ENCODE measurements at regions not wholly inside any gene's neighbourhood (a gene's known extent, or its start where the extent isn't known, plus 50 kb on each side); places are given as distances from the start of the nearest gene placed in this dataset.
"Not testable (repeated sequence)": the region's sequence is repeated elsewhere in the genome, so short reads cannot be mapped to it uniquely, and the experiment has no call there.

GRCh38 chr5:67676863-67677262 is 480.3 kb upstream of the CD180 start:
- ChIA-PET CTCF (no interaction called here), POLR2A (no interaction called here)

DNA sequence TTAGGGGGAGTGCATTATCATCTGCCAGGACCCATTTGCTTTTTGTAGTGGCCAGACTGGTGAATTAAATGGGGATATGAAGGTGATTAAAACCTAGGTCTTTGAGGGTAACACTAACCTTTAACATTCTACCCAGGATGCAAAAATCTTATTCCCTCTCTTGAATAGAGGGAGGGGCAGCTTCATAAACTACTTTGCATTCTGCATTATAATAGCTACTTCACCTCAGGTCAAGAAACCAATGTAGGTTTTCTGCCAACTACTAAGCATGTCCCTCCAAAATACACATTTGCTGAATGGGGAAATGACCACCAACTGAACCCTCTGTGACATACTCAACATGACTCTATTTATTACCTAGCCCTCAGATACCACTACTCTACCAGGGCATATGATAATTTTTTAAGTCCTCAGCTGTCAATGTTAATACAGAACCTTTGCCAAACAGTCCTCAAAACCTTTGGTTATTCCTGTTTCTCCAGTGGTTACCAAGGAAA is 477.6 kb upstream of the CD180 start:
- ChIA-PET POLR2A (no interaction called here), CTCF (no interaction called here)

GRCh38 chr5:67673618-67674017 is 477.0 kb upstream of the CD180 start:
- ChIA-PET POLR2A (no interaction called here), CTCF (no interaction called here)

GRCh38 chr5:67673180-67673579 is 476.6 kb upstream of the CD180 start:
- CTCF ChIA-PET: no interaction called here

DNA sequence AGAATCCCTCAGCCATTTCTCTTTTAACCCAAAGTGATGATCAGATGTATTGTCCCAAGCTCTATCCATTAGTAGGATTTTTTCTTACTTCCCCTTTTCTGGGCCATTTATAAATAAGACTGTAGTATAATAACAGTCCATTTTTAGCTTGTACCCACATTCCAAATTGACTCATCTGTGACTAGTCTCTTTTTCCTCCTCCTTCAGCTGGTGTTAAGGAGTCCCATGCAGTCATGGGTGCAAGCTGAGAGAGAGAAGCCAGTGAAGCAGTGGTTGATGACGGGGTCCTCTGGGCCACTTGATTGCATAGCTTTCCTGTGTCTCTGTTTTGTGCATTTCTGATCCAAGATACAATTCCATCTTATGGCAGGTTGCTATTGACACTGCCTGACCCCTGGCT is 476.0 kb upstream of the CD180 start:
- ChIA-PET CTCF (no interaction called here), POLR2A (no interaction called here)

More at GRCh38 chr5:67673180-67673579, 476.6 kb upstream of the CD180 start:
- POLR2A ChIA-PET: no interaction called here

DNA sequence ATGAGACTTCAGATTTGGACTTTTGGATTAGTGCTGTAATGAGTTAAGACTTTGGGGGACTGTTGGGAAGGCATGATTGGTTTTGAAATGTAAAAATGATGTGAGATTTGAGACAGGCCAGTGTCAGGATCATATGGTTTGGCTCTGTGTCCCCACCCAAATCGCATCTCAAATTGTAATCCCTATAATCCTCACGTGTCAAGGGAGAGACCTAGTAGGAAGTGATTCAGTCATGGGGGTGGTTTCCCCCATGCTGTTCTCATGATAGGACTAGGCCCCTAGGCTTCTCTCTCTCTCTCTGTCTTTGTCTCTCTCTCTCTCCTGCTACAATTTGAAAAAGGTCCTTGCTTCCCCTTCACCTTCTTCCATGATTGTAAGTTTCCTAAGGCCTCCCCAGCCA is 473.3 kb upstream of the CD180 start:
- CTCF ChIA-PET: no interaction called here
- POLR2A ChIA-PET: no interaction called here

DNA sequence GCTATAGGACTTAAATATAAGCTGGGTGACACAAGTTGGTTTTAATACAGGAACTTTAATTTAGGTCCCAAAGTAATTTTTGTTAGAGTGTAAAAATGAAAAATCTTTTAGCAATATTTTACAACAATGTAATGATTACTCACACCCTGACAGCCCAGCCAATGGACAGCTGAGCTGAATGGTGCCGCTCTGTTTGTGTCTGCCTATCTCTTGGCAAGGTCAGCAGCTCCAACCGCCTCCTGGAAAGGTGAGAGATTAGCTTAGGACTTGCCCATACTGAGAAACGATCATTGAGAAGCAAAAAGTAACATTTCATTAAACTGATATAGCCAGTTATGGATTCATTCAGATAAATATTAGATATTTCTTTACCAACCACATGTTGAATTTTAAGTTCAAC is 463.6 kb upstream of the CD180 start:
- POLR2A ChIA-PET: no interaction called here
- CTCF ChIA-PET: no interaction called here

DNA sequence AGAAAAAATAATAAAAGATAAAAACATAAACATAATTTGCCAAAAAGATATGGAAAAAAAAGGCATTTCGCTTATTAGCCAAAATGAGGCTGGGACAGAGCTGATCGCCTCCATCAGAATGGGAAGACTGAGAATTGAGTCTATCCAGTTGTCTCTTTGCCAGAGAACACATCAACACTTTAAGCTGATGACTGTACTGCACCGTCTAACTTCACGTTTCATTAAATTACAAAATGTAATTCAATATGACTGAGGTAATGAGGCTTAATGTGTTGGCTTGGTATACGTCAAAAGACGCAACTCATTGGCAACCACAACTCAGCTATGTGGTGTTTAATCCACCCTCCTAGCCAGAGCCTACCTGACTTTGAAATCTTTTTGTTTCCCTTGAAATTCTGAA is 462.7 kb upstream of the CD180 start:
- POLR2A ChIA-PET: no interaction called here
- CTCF ChIA-PET: no interaction called here

DNA sequence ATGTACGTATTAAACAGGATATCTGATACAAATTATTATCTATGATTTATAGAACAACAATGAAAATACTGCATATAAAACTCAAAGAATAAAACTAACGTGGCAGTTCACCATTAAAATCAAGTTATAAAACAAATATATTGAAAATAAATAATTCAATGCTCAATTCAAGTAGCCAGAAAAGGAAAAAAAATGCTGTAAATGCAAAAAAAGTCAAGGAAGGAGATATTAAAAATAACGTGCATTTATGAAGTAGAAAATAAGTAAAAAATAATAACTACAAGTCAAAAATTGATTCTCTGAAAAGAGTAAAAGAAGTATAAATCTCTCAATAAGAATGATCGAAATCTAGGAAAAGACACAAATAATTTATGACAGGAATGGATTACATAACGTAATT is 460.5 kb upstream of the CD180 start:
- ChIA-PET POLR2A (no interaction called here), CTCF (no interaction called here)

GRCh38 chr5:67652201-67652600 is 455.6 kb upstream of the CD180 start:
- POLR2A ChIA-PET: no interaction called here
- CTCF ChIA-PET: no interaction called here

DNA sequence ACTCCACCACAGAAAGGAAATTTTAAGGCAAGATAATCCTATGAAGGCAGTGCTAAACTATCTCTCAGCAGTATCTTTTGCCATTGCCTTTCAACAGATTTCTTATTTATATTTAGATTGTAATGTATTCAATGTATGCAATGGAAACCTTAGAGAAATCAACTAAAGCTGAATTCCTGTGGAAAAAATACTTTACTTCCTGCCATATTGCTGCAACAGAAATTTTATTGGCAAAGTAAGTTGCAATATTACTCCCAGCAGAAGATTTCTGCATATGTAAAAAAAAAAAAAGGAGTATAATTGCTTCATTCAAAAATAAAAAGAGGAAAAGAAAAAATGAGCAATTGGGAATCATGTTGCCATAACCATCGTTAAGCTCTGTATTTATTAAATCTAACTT is 454.6 kb upstream of the CD180 start:
- POLR2A ChIA-PET: no interaction called here
- CTCF ChIA-PET: no interaction called here

DNA sequence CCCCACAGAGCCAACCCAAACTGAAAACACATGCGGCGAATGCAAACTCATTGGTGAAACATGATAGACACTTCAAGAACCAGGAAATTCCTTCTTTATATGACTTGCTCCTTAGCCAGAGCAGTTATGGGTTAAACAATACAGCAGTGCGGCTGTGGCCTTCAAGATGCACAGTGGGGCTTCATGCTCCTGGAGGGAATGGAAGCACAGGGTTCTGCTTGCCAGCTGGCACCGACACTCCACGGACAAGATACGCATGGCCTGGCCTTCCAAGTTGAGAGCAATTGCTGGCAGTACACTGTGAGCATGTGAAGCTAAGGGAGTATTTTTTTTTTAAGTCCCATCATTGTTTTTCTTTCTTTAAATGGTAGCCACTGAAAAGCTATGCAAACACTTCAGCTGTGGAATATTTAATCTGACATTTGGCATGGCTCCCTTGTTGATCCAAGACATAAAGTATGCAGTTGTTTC is 451.6 kb upstream of the CD180 start:
- ChIA-PET POLR2A (no interaction called here), CTCF (no interaction called here)

DNA sequence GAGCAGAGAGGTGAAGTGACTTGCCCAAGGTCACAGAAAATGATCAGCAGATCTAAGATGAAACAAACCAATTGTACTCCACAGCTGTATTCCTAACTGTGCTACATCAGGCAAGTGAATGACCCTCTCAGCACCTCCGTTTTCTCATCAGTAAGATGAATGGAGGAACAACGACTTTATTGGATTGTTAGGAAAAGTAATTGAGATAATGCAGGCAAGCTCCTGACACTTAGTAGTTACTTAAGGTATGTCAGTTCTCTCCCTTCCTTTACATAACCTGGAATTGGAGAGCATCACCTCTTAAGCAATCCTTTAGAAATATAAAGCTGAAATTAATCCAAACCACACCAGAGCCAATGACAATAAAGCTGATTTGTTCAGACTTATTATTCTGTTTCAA is 451.2 kb upstream of the CD180 start:
- ChIA-PET CTCF (no interaction called here), POLR2A (no interaction called here)

- ChIA-PET POLR2A (no interaction called here), CTCF (no interaction called here)
Observed at GRCh38 chr5:67644221-67644920, 447.8 kb upstream of the CD180 start.

DNA sequence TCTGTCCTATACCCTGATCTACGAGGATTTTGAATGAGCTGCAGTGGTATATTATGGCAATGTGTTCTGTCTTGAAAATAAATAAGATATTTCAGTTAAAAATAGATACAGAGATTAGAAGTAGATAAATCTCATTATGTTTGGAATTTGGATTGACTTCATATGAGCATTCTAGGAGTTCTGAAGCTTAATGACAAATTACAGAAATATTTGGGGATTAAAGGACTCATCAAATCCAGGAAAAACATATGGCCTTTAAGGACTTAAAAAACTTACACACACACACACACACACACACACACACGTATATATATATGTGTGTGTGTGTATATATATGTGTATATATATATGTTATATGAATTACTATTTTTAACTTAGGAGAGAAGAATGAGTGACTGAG is 446.9 kb upstream of the CD180 start:
- POLR2A ChIA-PET: no interaction called here
- CTCF ChIA-PET: no interaction called here

- POLR2A ChIA-PET: no interaction called here
- CTCF ChIA-PET: no interaction called here
Observed at GRCh38 chr5:67639976-67640375, 443.4 kb upstream of the CD180 start.

DNA sequence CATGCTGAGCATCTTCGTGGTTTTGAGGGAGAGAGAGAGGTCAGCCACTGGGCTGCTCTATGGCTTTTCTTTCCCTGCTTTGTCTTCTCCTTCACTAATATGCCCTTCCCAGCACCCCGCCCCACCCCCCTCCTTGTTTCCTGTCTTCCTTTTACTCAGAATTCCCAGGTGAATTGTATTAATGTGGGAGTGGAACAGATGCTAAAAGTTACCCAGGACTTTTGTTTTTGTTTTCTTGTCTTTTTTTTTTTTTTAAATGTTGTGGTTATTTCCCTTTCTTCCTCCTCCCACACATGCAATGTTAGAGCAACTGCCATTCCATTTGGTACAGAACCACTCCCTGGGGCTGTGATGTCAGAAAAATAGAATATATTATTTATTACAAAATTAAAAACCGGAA is 442.7 kb upstream of the CD180 start:
- ChIA-PET POLR2A (no interaction called here), CTCF (no interaction called here)

DNA sequence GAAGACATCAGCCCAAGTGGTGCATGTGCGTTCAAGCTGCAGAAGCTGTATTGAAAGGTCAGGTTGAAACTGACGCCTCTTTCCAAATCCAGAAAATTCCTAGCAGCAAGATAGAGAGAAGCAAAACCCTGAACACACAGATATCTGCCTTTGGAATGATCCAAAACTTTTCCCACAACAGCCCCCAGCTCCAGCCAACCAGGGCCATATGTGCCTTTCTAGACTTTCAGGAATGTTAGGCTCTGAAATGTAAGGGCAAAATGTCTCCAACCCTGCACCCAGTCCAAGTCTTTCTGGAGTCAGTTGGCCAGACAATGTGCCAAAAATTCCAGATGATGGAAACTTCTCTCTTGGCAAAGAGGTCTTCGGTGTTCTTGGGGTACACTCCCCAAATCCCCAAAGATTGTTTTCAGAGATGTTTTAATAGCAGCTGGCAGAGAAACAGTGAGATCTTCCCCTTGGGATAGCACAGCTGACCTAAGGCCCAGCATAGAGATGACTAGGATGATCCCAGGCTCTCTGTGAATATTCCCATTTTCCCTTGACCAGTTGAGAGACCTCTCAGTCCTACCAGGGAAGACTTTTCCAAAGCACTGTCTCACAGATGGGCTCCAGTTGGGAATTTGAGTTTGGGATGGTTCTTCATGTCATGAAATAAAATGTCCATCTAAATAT is 440.4 kb upstream of the CD180 start:
- CTCF ChIA-PET: no interaction called here
- POLR2A ChIA-PET: no interaction called here

DNA sequence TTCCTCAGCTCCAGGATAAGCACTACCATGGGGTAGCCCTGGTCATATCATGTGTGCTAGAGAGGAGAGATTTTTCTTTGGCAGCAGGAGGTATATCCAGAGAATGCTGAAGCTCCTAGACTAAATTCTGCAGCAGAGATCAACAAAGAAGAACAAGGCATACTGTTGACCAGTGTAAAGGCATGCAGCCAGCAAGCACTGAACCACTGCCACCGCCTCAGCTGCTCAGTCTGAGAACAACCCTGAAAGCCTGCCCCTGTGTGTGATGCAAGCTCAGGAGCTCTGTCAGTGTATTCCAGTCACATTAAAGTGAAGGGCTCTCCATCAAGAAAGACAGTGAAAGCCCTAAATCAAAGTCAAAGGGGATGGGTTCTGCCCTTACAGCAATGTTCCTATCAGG is 439.5 kb upstream of the CD180 start:
- POLR2A ChIA-PET: no interaction called here

GRCh38 chr5:67627079-67627478 is 430.5 kb upstream of the CD180 start:
- POLR2A ChIA-PET: not testable (repeated sequence)
- CTCF ChIA-PET: interaction anchor here (1.0 kb wide), 1 partner anchor 97 kb away, joined by 3 read pairs; no protein-coding TSS in a partner anchor

More for the DNA sequence above, 439.5 kb upstream of the CD180 start:
- CTCF ChIA-PET: interaction anchor here (0.7 kb wide), 1 partner anchor 118 kb away, joined by 3 read pairs; no protein-coding TSS in a partner anchor

DNA sequence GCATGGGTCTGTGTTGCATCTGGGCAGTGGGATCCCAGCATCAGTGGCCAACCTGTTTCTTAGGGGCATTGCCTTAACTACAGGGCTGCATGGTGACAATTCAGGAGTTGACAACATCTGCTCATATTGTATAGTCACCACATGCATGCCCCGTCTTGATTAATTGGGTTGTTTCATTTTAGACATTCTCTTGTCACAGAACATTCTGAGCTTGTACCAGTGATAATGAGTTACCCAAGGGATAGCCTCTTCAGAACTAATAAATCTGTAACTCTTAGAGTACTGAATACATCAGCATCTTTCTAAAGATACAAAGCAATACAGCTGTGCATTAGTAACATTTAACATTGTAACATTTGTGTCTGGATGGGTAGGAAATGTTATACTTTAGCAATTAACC is 426.5 kb upstream of the CD180 start:
- CTCF ChIA-PET: no interaction called here
- POLR2A ChIA-PET: no interaction called here

All from activated CD8-positive, alpha-beta memory T cell treated with anti-CD3 and anti-CD28 coated beads for 36 hours (primary cell).